ENCODE measurements at regions not wholly inside any gene's neighbourhood (a gene's known extent, or its start where the extent isn't known, plus 50 kb on each side); places are given as distances from the start of the nearest gene placed in this dataset.

DNA sequence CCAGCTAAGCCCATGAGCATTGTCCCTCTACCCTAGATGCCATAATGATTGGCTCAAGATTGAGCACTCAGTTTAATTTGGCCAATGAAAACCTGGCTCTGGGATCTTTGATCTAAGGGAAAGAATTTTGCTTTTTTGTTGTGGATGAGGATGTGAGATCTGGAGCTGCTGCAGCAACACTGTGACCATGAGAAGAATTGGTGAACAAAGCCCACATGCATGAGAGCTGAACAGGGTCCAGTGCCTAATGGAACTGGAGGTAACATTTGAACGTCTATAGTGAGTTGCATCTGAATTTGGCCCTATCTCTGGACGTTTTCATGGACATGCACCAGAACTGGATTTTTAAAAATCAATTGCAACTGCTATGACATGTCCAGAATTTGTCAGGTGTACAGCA lies 338.6 kb downstream of the AACS start:
- TF ChIP-seq YY1 (IDR thresholded peaks at IDR 0.05; ENCODE audit: low read depth) (no peak), EP300 (IDR thresholded peaks at IDR 0.05; ENCODE audit: borderline replicate concordance) (no peak), RAD21 (IDR thresholded peaks at IDR 0.05; ENCODE audit: low read depth) (no peak), TCF12 (IDR thresholded peaks at IDR 0.05; ENCODE audit: low read depth) (no peak), EGR1 (IDR thresholded peaks at IDR 0.05) (no peak), CREB1 (IDR thresholded peaks at IDR 0.05; ENCODE audit: low read depth) (no peak)
